Uterus (tissue), 2 donors: ENCODE measurements at regions not wholly inside any gene's neighbourhood (a gene's known extent, or its start where the extent isn't known, plus 50 kb on each side); places are given as distances from the start of the nearest gene placed in this dataset.

Source experiments
- POLR2A ChIP-seq, 2 donors: fragments of 450-650 bp; IDR thresholded peaks; one replicate each; pipeline ENCODE4 v1.6.1; 2016; ENCODE audit warnings: antibody characterized with exemption in 2 of 2, mild to moderate bottlenecking in 1 of 2, moderate library complexity in 1 of 2
- TF ChIP-seq, protein P1 (sequence below), 4 experiments: fragments of 200-600 bp in 2 of 4; fragments of 450-650 bp in 2 of 4; sonication (generic) in 2 of 4; IDR thresholded peaks; one replicate each; pipeline ENCODE4 v1.5.1; 2016 to 2019; ENCODE audit warnings: antibody characterized with exemption in 4 of 4, mild to moderate bottlenecking in 2 of 4, moderate library complexity in 1 of 4

GRCh38 chr6:15046751-15047150 is 199.1 kb upstream of the JARID2 start:
- TF ChIP-seq, protein P1, sequence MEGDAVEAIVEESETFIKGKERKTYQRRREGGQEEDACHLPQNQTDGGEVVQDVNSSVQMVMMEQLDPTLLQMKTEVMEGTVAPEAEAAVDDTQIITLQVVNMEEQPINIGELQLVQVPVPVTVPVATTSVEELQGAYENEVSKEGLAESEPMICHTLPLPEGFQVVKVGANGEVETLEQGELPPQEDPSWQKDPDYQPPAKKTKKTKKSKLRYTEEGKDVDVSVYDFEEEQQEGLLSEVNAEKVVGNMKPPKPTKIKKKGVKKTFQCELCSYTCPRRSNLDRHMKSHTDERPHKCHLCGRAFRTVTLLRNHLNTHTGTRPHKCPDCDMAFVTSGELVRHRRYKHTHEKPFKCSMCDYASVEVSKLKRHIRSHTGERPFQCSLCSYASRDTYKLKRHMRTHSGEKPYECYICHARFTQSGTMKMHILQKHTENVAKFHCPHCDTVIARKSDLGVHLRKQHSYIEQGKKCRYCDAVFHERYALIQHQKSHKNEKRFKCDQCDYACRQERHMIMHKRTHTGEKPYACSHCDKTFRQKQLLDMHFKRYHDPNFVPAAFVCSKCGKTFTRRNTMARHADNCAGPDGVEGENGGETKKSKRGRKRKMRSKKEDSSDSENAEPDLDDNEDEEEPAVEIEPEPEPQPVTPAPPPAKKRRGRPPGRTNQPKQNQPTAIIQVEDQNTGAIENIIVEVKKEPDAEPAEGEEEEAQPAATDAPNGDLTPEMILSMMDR (IDR thresholded peaks at IDR 0.05), result no peak
- no peak for TF ChIP-seq POLR2A (IDR thresholded peaks at IDR 0.05)
